Fibroblast of lung (primary cell): ENCODE measurements at regions not wholly inside any gene's neighbourhood (a gene's known extent, or its start where the extent isn't known, plus 50 kb on each side); places are given as distances from the start of the nearest gene placed in this dataset.

ENCODE experiments used
- EZH2 ChIP-seq: IDR thresholded peaks from 2 replicates; pipeline ENCODE4 v1.5.1; 2012; ENCODE audit warnings: low read length, control low read depth, mild to moderate bottlenecking; ENCODE audit errors: missing control alignments
- TF ChIP-seq, protein P1 (sequence below), 2 donors: IDR thresholded peaks in 1 of 2; conservative IDR thresholded peaks in 1 of 2; 1 replicate in 1 of 2; 2 replicates in 1 of 2; pipeline ENCODE4 v1.5.1; 2011 to 2012; ENCODE audit warnings: low read length in 2 of 2, control low read depth in 1 of 2, inconsistent platforms in 1 of 2, low read depth in 1 of 2, mild to moderate bottlenecking in 1 of 2

DNA sequence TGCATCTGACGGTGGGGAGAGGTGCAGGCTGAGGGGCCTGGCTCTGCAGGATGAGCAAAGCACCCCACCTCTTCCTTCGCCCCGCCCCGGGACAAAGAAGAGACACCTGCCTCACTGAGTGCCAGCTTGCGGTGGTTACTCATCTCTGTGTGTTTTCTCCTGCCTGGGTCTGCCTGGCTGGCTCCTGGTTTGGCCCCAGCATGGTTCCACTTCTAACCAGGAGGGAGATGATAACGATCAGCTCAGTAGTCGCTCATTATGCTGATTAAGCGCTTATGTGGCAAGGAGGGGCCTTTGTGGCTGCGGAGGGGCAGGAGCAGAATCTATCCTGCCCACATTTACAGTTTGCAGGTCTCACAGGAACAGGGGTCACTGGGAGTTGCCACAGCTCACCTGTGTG, 68.7 kb upstream of the EDAR start:
- TF ChIP-seq, protein P1, sequence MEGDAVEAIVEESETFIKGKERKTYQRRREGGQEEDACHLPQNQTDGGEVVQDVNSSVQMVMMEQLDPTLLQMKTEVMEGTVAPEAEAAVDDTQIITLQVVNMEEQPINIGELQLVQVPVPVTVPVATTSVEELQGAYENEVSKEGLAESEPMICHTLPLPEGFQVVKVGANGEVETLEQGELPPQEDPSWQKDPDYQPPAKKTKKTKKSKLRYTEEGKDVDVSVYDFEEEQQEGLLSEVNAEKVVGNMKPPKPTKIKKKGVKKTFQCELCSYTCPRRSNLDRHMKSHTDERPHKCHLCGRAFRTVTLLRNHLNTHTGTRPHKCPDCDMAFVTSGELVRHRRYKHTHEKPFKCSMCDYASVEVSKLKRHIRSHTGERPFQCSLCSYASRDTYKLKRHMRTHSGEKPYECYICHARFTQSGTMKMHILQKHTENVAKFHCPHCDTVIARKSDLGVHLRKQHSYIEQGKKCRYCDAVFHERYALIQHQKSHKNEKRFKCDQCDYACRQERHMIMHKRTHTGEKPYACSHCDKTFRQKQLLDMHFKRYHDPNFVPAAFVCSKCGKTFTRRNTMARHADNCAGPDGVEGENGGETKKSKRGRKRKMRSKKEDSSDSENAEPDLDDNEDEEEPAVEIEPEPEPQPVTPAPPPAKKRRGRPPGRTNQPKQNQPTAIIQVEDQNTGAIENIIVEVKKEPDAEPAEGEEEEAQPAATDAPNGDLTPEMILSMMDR (conservative IDR thresholded peaks at IDR 0.05 in 1 of 2, IDR thresholded peaks at IDR 0.05 in 1 of 2; ENCODE audit: low read depth in 1 of 2, low read length in 2 of 2), result no peak
- no peak for TF ChIP-seq EZH2
